DOHH2 (cell line): ENCODE measurements at regions not wholly inside any gene's neighbourhood (a gene's known extent, or its start where the extent isn't known, plus 50 kb on each side); places are given as distances from the start of the nearest gene placed in this dataset.

Experiments used
- CTCF ChIP-seq: fragments of 200-600 bp; sonication (generic); IDR thresholded peaks from one replicate; pipeline ENCODE4 v1.5.1; 2014; ENCODE audit warnings: antibody characterized with exemption, mild to moderate bottlenecking, low read depth, low read length; ENCODE audit not compliant: poor library complexity, severe bottlenecking
- EZH2phosphoT487 ChIP-seq: fragments of 200-600 bp; sonication (generic); IDR thresholded peaks from 2 replicates; pipeline ENCODE4 v1.6.1; 2017; ENCODE audit warnings: borderline replicate concordance, mild to moderate bottlenecking, antibody characterized with exemption, low read length, moderate library complexity, mixed read lengths

GRCh38 chr12:78684419-78684818 is 180.2 kb upstream of the SYT1 start:
- no peak for TF ChIP-seq CTCF
- TF ChIP-seq EZH2phosphoT487 = no peak
